A204.1 (cell line): ENCODE measurements at regions not wholly inside any gene's neighbourhood (a gene's known extent, or its start where the extent isn't known, plus 50 kb on each side); places are given as distances from the start of the nearest gene placed in this dataset.

Experiments used
- FAIRE-seq: peaks from 2 replicates; lab custom pipeline; 2012; peaks lifted over from hg19 to GRCh38; lab: Jason Lieb, UNC

GRCh38 chr10:78894089-78894840 lies 174.5 kb upstream of the ZMIZ1 start:
- FAIRE-seq: no peak

DNA sequence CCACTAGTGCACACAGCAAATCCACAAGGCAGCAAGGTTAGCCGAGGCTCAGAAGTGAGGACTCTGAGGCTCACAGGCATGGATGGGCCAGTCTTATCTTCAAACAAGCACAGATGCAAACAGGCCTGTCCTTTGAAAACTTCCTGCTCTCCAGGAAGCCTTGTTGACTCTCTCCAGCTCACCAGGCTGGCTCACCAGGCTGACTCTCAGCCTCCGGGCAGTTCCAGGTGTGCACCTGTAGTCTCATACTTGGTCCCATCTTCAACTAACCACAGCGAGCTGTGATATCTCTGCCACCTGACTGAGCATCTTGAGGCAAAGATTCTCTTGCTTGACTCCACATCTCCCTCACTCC lies 173.9 kb upstream of the ZMIZ1 start:
- FAIRE-seq: no peak

- FAIRE-seq: no peak
These were observed 173.3 kb upstream of the ZMIZ1 start for GRCh38 chr10:78895469-78895868.

DNA sequence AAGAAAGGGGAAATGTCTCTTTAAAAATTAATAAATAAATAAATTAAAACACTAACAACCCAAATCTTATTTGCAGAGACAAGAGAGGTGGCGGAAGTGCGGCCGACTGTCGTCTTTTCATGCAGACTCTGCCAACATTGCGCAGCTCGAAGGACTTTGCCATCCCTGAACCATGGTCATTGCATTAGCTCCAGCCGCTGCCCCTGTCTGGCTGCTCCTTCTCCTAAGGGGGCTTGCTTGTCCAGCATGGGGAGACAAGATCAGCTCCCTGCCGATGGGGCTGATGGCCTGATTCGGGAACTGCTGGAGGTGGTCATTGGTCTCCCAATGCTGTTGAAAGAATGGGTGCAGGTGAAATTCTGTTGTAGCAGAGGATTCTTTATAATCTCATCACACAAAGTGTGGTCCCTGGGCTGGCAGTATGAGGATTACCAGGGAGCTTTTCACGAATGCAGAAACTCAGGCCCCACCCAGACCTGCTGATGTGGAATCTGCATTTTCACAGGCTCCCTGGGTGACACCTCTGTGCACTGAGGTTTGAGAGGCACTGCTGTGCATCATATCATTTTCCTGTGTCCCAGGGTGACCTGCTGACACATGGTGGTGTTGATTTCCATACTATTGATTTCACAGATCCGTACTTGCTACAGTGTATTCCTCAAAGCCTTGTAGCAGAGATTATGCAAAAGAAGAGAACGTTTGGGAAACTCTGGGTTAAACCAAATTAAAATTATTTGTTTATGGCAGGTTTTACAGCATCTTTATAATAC lies 172.4 kb upstream of the ZMIZ1 start:
- no peak for FAIRE-seq

DNA sequence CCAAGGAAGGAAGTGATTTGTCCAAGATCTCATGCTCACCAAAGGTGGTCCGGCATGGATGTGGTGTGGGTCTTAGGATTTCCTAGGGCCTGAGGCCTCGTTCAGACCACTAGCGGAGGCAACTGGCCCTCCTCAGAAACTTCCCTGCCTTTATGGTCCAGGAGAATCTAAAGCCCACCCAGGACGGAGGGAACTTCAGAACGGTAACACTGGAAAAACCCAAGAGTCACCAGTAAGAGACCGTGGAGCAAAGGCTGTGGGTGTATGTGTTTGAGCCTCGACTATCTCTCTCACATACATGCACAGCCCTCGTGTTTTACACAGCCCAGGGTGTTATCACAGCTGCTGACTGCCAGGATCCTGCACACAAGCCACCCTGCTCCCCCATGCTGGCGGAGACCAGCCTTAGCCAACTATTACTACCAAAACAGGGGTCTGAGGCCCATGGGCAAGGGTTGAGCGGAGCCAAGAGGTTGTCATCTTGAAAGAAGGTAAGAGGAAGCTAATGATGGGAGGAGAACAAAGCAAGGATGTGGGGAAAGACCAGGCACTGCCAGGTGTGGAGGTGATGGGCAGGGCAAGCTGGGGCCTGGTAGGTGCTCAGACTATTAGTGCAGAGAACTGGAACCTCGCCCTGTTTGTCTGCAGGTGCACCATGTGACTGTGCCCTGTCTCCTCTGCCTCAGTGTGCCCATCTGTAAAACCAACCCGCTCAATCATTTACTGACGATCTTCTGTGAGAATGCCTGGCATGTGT lies 170.2 kb upstream of the ZMIZ1 start:
- FAIRE-seq: no peak

DNA sequence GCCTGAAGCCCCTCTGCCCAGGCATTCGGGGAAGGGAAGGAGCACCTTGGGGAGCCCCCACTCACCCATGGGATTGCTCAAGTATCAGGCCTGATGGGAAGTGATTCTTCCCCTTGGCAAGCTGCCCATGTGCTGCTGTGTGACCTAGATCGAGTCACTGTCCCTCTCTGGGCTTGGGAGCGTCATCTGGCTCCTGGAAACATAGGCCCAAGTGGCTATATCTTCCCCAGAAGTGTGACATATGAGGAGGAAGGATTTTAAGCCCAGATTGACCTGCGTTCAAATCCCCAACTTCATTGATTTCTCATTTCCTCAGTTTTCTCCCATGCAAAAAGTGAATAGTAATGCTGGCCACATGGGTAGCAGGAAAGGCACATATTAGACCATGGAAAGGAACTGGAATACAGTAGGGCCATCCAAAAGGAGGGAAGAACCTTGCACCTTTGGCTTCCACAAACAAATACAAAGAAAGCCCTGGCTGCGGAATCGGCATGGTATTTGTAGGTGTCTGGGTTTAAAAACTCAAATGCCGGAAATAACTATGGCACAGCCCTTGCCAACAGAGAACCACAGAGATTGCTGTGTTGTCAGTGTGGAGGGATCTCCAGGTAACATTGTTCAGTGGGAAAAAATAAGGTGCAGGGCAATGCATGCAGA lies 169.5 kb upstream of the ZMIZ1 start:
- no peak for FAIRE-seq

DNA sequence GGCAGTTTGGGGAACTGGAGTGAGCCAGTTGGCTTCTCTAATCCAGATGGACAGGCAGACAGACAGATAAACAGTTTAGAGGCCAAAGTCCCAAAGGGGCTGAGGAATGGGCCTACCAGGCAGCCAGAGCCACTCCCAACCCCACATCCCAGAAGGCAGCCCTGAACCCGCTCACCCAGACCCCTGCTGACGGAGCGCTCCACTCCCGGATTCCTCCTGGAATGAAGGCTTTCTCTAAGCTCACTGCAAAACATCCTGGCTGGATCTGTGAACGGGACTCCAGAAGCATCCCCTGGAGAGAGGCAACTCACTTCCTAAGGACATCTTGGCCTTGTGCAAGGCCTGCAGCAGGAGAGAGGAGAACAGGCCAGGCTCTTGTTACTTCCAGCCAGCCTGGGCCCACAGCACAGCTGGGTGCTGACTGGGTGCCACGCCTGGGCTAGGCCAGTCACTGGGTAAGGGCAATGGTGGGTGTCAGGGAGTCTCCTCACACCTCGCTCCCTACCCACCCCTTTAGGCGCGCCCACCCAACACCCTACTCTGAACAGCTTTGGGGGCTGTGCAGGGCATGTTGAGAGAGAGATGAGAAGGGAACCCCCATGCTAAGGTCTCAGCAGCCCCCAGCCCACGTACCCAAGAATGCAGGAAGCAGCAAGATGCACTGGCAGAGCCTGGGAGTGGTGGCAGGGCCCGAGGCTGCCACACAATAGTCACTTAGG lies 168.6 kb upstream of the ZMIZ1 start:
- no peak for FAIRE-seq

GRCh38 chr10:78900715-78901430 lies 167.9 kb upstream of the ZMIZ1 start:
- FAIRE-seq: no peak

GRCh38 chr10:78901694-78902093 lies 167.1 kb upstream of the ZMIZ1 start:
- FAIRE-seq: no peak

- FAIRE-seq: no peak
These were observed 166.0 kb upstream of the ZMIZ1 start for GRCh38 chr10:78902815-78903214.

GRCh38 chr10:78903341-78903940 lies 165.3 kb upstream of the ZMIZ1 start:
- FAIRE-seq: no peak

DNA sequence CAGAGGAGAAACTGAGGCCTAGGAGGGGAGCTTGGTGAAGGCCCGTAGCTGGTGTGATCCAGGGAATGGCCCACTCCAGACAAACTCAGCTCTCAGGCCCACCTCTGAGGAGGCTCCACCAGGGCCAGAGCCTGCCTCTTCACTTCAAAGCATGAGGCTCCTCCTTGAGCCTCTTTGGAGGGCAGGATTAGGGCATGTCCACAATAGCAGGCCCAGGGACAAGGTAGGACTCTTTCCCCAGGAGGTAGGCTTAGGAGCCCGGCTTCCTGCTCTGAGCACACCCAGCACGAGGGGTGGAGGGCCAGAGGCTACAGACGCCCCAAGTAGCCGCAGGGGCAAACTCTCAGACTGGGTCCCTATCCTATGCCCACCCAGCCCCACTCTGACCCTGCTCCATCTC lies 164.6 kb upstream of the ZMIZ1 start:
- no peak for FAIRE-seq

GRCh38 chr10:78905015-78905956 lies 163.5 kb upstream of the ZMIZ1 start:
- FAIRE-seq: no peak

DNA sequence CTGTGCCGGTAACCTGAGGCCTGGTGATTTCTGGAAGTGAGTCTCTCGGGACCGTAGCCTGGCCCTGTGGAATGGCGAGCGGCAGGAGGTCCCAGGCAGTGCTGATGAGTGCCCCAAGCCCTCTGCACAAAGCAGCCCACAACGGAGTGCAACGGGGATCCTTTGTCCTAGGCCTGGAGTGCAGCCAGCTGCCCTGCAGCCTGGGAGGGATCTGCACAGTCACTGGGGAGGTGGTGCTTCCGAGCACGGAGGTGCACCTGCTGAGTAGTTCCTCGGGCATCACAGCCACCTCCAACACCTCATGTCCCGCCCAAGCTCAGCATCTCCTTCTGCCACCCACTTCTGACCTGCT lies 162.8 kb upstream of the ZMIZ1 start:
- no peak for FAIRE-seq

DNA sequence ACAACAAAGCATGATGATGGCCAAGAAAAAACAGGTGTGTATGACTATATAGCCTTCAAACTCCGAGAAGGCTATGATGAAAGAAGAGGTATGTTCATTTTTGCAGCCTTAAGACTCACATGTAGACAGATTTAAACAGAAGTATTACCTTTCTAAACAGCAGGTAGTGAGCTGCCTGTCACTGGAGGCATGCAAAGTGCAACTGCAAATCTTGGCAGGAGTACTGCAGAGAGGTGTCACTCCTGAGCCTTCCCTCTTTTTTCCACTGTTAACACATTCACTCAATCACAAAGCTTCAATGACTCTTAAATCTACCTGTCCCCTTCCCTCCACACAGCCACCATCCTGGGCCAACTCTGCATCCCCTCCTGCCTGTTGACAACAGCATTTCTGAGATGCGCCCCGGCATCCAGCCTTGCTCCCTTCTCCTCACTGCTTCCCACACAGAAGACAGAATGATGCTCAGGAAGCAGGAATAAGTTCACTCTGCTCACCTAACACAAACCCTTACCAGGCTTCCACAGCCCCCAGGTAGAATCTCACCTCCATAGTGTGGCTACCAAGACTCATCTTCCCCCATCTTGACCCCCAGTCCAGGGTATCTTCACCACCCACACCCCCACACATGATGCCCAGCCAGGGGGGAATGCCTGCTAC lies 161.9 kb upstream of the ZMIZ1 start:
- no peak for FAIRE-seq

- no peak for FAIRE-seq
These were observed 161.1 kb upstream of the ZMIZ1 start for GRCh38 chr10:78907551-78908211.

- FAIRE-seq: no peak
These were observed 159.5 kb upstream of the ZMIZ1 start for GRCh38 chr10:78909221-78909620.

DNA sequence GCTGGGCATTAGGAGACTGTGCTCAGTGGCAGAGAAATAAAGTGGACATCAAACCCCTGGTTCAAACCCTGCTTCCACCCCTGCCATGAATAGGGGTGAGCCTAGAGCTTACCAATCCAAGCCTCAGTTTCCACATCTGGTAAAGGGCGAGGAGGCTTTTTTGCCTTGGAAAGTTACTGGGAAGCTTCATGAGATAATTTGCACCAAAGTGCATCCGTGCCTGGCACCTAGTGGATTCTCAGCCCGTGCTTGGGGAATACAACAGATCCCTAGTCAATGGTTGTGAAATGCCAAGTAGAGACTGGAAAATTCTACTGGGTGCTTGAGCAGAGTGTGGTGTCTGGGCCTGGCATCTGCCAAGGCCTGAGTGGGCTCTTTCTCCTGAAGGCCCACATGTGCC lies 158.7 kb upstream of the ZMIZ1 start:
- no peak for FAIRE-seq

DNA sequence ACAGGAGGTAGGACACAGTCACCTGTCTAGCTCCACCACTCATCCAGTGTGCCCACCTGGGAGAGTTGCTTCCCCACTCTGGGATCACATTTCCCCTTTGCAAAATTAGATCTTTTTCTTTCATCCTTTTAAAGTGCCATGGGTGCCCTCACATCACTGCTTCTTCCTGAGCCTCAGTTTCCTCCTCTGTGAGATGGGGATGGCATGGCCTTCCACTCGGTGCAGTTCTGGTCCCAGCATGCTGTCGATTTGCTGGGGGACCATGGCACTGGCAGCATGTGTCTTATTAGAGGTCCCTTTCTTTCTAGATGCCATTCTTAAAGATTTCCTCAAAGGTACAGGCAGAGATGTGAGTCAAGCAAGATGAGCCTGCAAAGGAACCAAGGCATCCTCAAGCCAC lies 158.3 kb upstream of the ZMIZ1 start:
- no peak for FAIRE-seq
